Activated CD4-positive, alpha-beta T cell treated with anti-CD3 and anti-CD28 coated beads for 36 hours (primary cell): ENCODE measurements at regions not wholly inside any gene's neighbourhood (a gene's known extent, or its start where the extent isn't known, plus 50 kb on each side); places are given as distances from the start of the nearest gene placed in this dataset.

Source experiments
- ATAC-seq: fragments of 200-7000 bp; cut with Tn5 transposase; one replicate; pipeline ENCODE4 v1.10.0; 2021; ENCODE audit warnings: mild to moderate bottlenecking, moderate library complexity
- CTCF ChIA-PET: fragments of 350-600 bp; sonication (Branson Sonifier 250); formaldehyde crosslinking; loops from one replicate; lab custom pipeline; 2021; ENCODE audit warnings: antibody characterized with exemption; lab: Charles Lee
- POLR2A ChIA-PET: fragments of 350-600 bp; sonication (Branson Sonifier 250); formaldehyde crosslinking; loops from one replicate; lab custom pipeline; 2021; ENCODE audit warnings: antibody characterized with exemption, inconsistent platforms; lab: Charles Lee
- DNase-seq: peaks from one replicate; pipeline ENCODE4 v3.0.0-alpha.2; 2020
- H3K27ac Mint-ChIP-seq: one replicate; pipeline ENCODE4 v1.8.0; 2021; ENCODE audit warnings: mixed read lengths
- H3K27me3 Mint-ChIP-seq: one replicate; pipeline ENCODE4 v1.8.0; 2021; ENCODE audit warnings: mixed read lengths
- H3K36me3 Mint-ChIP-seq: one replicate; pipeline ENCODE4 v1.8.0; 2021; ENCODE audit warnings: low read depth, mixed read lengths
- H3K4me1 Mint-ChIP-seq: one replicate; pipeline ENCODE4 v1.8.0; 2021; ENCODE audit warnings: mixed read lengths
- H3K4me3 Mint-ChIP-seq: one replicate; pipeline ENCODE4 v1.8.0; 2021; ENCODE audit warnings: mild to moderate bottlenecking, moderate library complexity, mixed read lengths
- H3K9me3 Mint-ChIP-seq: one replicate; pipeline ENCODE4 v1.8.0; 2021; ENCODE audit warnings: low read depth, mixed read lengths
- intact Hi-C, 2 experiments: fragments of 100-400 bp; cut with DNase I in 1 of 2; cut with micrococcal nuclease in 1 of 2; formaldehyde crosslinking; loops; one replicate each; pipeline versions ENCODE4 v1.14.2 to v1.15.1; 2022 to 2024; cut with DNase I, micrococcal nuclease

DNA sequence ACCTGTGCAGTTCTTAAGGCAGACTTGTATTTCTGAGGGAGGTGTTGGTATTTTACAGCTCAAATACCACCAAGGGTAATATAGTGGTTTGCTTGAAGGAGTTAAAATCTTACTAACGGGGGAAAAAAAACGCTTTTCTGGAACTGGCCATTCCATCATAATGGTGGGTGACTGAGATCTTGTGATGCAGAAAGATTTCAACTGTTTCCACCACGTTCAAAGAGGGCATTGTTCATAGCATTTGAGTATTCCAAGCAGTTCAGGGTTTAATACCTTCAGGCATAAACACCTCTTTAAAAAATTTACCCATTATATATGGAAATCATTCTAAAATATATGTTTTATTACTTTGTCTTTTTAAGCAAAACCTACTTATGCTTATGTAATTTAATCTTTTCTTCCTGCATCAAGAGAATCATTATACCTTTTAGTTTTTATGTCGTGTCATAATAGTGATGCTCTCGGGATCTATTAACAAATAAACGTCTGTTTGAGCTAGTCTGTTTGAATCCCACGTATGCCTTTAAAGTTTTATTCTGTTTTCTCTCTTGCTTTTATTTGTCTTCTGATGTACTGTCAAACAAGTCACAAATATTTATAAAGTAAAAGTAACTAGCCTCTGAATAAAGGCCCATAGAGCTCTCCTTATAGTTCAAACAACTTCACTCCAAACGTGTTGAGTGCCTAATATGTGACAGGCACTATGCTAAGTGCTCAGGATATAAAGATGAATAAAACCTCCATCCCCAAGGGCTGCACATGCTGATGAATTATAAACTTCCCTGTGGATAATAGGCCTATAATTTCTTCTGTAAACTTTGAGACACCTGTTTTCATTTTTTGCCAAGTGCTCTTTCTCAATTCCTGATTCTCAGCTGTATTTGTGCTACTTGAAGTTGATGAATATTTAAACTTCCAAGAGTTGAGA, 298.8 kb upstream of the FERMT1 start:
- no peak overlapping the region for H3K27ac Mint-ChIP-seq
- ATAC-seq: no peak
- CTCF ChIA-PET: no interaction called here
- intact Hi-C loops: no loop called here
- no peaks in the 10 kb centered on the region for H3K36me3 Mint-ChIP-seq
- H3K4me3 Mint-ChIP-seq: no peak overlapping the region
- DNase-seq: no peak
- POLR2A ChIA-PET: no interaction called here
- H3K4me1 Mint-ChIP-seq: no peaks in the 10 kb centered on the region
- H3K27me3 Mint-ChIP-seq: no peaks in the 10 kb centered on the region
- H3K9me3 Mint-ChIP-seq: no peaks in the 10 kb centered on the region

- Mint-ChIP-seq H3K9me3 (no peaks in the 10 kb centered on the region), H3K4me1 (no peaks in the 10 kb centered on the region), H3K36me3 (no peaks in the 10 kb centered on the region), H3K27me3 (no peaks in the 10 kb centered on the region), H3K4me3 (no peak overlapping the region), H3K27ac (no peak overlapping the region)
- no peak for ATAC-seq
- intact Hi-C loops: no loop called here
- ChIA-PET POLR2A (no interaction called here), CTCF (no interaction called here)
- no peak for DNase-seq
Observed at GRCh38 chr20:6420336-6420735, 297.5 kb upstream of the FERMT1 start.

DNA sequence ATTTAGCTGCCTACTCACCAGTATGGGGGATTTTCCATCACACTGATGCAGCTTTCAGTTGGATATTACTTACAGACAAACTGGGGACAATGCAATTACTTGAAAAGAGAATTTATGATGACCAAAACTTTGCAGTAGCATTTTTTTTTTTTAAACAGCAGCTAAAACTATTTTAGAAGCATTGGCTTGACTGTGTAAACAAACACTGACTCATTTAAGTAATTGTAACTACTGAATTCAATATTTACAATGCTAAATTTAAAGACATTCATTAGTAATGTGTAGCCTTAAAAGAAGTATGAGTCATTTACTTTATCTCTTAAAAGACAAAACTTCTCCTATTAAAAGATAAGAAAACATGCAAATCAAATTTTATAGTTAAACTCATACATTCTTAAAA, 295.9 kb upstream of the FERMT1 start:
- Mint-ChIP-seq H3K4me3 (no peak overlapping the region), H3K4me1 (no peaks in the 10 kb centered on the region), H3K9me3 (no peaks in the 10 kb centered on the region), H3K27me3 (no peaks in the 10 kb centered on the region), H3K36me3 (no peaks in the 10 kb centered on the region), H3K27ac (no peak overlapping the region)
- POLR2A ChIA-PET: no interaction called here
- ATAC-seq (no peak), DNase-seq (no peak)
- CTCF ChIA-PET: interaction anchor here (0.6 kb wide), 1 partner anchor 1063 kb away, joined by 5 read pairs; no protein-coding TSS in a partner anchor
- intact Hi-C loops: no loop called here

DNA sequence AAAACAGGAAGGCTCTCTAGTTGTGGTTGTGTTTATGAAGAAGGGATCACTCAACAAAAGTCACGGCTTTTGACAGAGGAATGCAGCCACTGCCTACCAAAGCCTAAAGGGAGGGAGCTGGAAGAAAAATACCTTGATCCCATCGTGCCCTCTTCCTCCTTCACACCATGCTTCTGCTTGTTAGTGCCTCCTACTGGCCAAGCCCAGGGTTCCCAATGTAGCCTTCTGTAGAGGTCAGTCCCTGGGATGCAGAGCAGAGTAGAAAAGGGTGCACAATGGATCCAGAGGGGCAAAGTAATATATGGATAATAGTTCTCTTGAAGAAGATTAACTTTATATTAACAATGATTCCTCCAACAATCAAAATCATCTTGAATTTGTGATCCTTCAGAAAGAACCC, 293.5 kb upstream of the FERMT1 start:
- H3K4me1 Mint-ChIP-seq: no peaks in the 10 kb centered on the region
- intact Hi-C loops: no loop called here
- ChIA-PET CTCF (no interaction called here), POLR2A (no interaction called here)
- no peak overlapping the region for H3K4me3 Mint-ChIP-seq
- no peaks in the 10 kb centered on the region for H3K36me3 Mint-ChIP-seq
- no peak for ATAC-seq
- H3K9me3 Mint-ChIP-seq: no peaks in the 10 kb centered on the region
- DNase-seq: no peak
- H3K27ac Mint-ChIP-seq: no peak overlapping the region
- no peaks in the 10 kb centered on the region for H3K27me3 Mint-ChIP-seq

DNA sequence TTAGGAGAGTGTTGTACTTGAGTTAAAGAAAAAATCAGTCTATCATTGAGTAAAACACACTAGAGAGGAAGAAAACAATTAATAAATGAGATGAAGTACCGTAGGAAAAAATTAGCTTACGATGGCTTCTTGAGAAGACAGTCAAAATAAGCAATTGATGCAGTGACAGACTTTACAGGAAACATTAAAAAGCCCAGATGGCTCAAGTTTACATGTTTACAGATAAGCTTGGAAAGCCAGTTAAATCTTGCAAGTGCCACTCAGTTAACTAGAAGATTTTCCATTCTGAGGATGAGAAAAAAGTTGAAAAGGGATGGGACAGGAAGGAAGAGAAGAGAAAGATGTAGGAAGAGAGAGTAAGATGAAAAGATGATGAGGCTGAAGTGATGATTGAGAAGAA, 288.8 kb upstream of the FERMT1 start:
- Mint-ChIP-seq H3K27ac (no peak overlapping the region), H3K9me3 (no peaks in the 10 kb centered on the region), H3K4me1 (no peaks in the 10 kb centered on the region), H3K4me3 (no peak overlapping the region), H3K27me3 (peaks cover 3% of the 10 kb centered on the region), H3K36me3 (no peaks in the 10 kb centered on the region)
- ChIA-PET POLR2A (no interaction called here), CTCF (no interaction called here)
- DNase-seq: no peak
- no peak for ATAC-seq
- intact Hi-C loops: no loop called here

DNA sequence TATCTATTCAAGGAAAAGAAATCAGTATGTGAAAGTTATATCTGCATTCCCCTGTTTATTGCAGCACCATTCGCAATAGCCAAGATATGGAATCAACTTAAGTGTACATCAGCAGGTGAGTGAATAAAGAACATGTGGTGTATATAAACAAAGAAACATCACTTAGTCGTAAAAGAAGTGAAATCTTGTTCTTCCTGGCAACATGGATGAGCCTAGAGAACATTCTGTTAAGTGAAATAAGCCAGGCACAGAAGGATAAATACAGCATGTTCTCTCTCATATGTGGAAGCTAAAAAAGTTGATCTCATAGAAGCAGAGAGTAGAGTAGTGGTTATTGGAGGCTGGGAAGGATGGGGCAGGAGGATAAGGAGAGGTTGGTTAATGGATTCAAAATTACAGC, 287.9 kb upstream of the FERMT1 start:
- no peak for DNase-seq
- no peak overlapping the region for H3K27ac Mint-ChIP-seq
- H3K4me1 Mint-ChIP-seq: no peaks in the 10 kb centered on the region
- H3K9me3 Mint-ChIP-seq: no peaks in the 10 kb centered on the region
- intact Hi-C loops: no loop called here
- no peak overlapping the region for H3K4me3 Mint-ChIP-seq
- ATAC-seq: no peak
- H3K36me3 Mint-ChIP-seq: no peaks in the 10 kb centered on the region
- ChIA-PET CTCF (no interaction called here), POLR2A (no interaction called here)
- peaks cover 3% of the 10 kb centered on the region for H3K27me3 Mint-ChIP-seq

GRCh38 chr20:6407163-6407562, 284.3 kb upstream of the FERMT1 start:
- Mint-ChIP-seq H3K36me3 (no peaks in the 10 kb centered on the region), H3K4me3 (no peak overlapping the region), H3K4me1 (no peaks in the 10 kb centered on the region), H3K27ac (no peak overlapping the region), H3K9me3 (no peaks in the 10 kb centered on the region), H3K27me3 (peaks cover 3% of the 10 kb centered on the region)
- ChIA-PET POLR2A (no interaction called here), CTCF (no interaction called here)
- ATAC-seq: no peak
- DNase-seq: no peak
- intact Hi-C loops: no loop called here

DNA sequence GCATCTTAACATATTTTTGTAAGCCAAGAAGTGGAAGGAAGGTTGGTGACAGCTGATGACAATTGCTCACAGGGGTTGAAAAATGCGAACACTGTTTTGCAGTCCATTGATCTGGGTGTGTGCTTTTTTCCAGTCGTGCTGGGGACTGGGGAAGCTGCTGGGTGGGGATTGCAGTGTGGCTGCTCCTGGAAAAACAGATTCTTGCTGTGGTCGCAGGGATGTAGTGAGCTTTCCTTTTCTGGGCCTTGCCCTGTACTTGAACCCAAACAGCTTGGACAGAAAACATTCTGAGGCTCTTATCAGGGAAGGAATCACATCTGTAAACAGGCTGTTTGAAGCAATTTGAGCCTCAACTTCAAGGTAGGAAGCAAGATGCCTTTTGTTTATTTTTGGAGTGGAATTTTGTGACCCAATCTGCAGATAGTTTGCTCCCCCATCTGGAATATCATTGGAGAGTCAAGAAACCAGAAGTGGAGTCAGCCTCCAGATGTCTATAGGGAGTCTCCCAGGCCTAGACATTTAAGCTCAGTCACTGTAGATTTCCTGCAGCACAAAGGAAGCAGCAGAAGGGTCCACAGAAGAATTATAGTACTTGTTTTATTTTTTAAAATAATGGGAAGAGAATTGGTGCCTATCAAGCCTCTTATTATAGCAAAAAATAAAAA, 279.2 kb upstream of the FERMT1 start:
- no peak for DNase-seq
- POLR2A ChIA-PET: no interaction called here
- no peak for ATAC-seq
- CTCF ChIA-PET: no interaction called here
- Mint-ChIP-seq H3K27me3 (no peaks in the 10 kb centered on the region), H3K4me1 (no peaks in the 10 kb centered on the region), H3K9me3 (no peaks in the 10 kb centered on the region), H3K27ac (no peak overlapping the region), H3K4me3 (no peak overlapping the region), H3K36me3 (no peaks in the 10 kb centered on the region)
- intact Hi-C loops: no loop called here

DNA sequence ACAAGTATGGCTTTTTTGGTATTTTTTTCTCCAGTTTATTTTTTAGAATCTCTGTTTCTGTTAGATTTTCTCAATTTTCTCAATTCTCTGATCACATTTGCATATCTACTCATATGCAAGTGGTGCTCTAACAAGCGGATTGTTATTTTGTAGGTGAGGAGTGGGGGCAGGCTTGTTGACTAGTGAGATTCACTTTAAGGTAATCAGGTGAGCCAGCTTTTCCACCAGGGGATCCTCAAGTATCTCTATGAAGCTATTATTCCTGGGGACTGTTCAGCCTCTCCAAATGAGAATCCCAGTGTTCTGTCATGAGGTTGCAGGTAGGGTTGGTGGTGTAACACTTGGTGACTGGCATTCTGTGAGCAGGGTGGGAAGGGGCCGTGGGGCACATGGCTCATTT, 274.3 kb upstream of the FERMT1 start:
- H3K4me1 Mint-ChIP-seq: no peaks in the 10 kb centered on the region
- no peaks in the 10 kb centered on the region for H3K9me3 Mint-ChIP-seq
- H3K36me3 Mint-ChIP-seq: no peaks in the 10 kb centered on the region
- CTCF ChIA-PET: no interaction called here
- DNase-seq: no peak
- POLR2A ChIA-PET: no interaction called here
- ATAC-seq: no peak
- H3K27ac Mint-ChIP-seq: no peak overlapping the region
- intact Hi-C loops: no loop called here
- H3K27me3 Mint-ChIP-seq: no peaks in the 10 kb centered on the region
- H3K4me3 Mint-ChIP-seq: no peak overlapping the region

DNA sequence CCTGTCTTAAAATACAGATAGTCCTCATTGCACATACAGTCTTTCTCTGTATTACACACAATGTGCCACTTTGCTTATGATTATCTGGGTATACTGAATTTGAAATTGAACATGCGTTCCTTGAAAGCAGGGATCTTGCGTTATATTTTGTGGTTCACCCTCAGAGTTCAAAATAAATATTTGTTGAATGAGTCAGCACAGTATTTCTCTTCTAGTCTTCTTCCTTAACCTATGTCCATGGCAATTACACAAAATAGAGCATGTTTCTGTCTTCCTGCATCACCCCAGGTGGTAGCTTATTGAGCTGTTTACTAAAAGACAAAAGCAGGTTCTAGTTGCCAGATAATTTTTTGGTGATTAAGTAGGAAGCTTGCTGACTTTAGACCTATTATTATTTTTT, 272.9 kb upstream of the FERMT1 start:
- Mint-ChIP-seq H3K36me3 (no peaks in the 10 kb centered on the region), H3K9me3 (no peaks in the 10 kb centered on the region), H3K4me3 (no peak overlapping the region), H3K27me3 (no peaks in the 10 kb centered on the region), H3K27ac (no peak overlapping the region), H3K4me1 (no peaks in the 10 kb centered on the region)
- CTCF ChIA-PET: no interaction called here
- intact Hi-C loops: no loop called here
- no peak for ATAC-seq
- POLR2A ChIA-PET: no interaction called here
- no peak for DNase-seq

DNA sequence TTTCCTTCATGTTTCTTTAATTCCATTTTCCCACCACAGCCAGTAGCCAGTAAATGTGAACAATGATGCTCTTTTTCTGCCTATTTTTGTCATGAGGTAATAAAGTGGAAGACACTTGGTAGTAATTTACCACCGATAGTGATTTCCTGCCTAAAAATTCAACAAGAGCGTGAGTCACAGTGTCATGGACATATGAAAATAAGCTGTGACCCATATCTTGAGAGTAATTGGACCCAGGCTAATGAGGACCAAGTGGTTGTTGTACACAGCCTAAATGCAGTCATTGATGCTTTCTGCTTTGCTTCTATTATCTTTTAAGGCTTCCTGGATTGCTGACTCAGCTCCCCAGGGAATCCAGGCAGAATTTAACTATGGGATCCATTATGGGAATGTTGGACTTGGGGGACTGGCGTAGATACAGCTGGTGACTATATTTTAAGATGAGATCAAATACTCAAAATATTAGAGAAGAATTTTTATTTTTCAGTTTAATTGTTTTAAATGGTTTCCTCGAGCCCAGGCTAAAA, 265.9 kb upstream of the FERMT1 start:
- DNase-seq (no peak), ATAC-seq (no peak)
- Mint-ChIP-seq H3K4me3 (no peak overlapping the region), H3K4me1 (no peaks in the 10 kb centered on the region), H3K27ac (no peak overlapping the region), H3K27me3 (no peaks in the 10 kb centered on the region), H3K36me3 (no peaks in the 10 kb centered on the region), H3K9me3 (peaks cover 9% of the 10 kb centered on the region)
- ChIA-PET CTCF (no interaction called here), POLR2A (no interaction called here)
- intact Hi-C loops: no loop called here

DNA sequence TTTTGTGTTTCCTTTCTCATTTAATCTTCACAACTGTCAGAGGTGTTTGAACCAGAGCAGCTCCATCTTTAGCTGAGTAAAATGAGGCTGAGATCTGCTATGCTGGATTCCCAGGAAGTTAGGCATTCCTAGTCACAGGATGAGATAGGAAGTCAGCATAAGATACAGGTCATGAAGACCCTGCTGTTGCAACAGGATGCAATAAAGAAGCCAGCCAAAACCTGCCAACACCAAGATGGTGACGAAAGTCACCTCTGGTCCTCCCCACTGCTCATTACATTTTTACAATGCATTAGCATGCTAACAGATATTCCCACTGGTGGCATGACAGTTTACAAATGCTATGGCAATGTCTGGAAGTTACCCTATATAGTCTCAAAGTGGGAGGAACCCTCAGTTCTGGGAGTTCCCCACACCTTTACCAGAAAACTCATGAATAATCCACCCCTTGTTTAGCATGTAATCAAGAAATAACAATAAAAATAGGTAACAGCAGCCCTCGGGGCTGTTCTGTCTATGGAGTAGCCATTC, 262.2 kb upstream of the FERMT1 start:
- Mint-ChIP-seq H3K27me3 (no peaks in the 10 kb centered on the region), H3K36me3 (no peaks in the 10 kb centered on the region), H3K27ac (no peak overlapping the region), H3K4me1 (no peaks in the 10 kb centered on the region), H3K9me3 (peaks cover 9% of the 10 kb centered on the region), H3K4me3 (no peak overlapping the region)
- DNase-seq: no peak
- intact Hi-C loops: no loop called here
- ChIA-PET POLR2A (no interaction called here), CTCF (no interaction called here)
- ATAC-seq: no peak
